HepG2 (cell line): ENCODE measurements at regions not wholly inside any gene's neighbourhood (a gene's known extent, or its start where the extent isn't known, plus 50 kb on each side); places are given as distances from the start of the nearest gene placed in this dataset.

Experiments used
- DNMT1 ChIP-seq: sonication (generic); formaldehyde crosslinking; IDR thresholded peaks from 2 replicates; pipeline ENCODE4 v1.5.1; 2020; ENCODE audit warnings: mild to moderate bottlenecking, missing genetic modification reagents
- MEF2D ChIP-seq: sonication (generic); formaldehyde crosslinking; IDR thresholded peaks from 2 replicates; pipeline ENCODE4 v1.5.1; 2020; ENCODE audit warnings: mild to moderate bottlenecking, missing genetic modification reagents
- MXD4 ChIP-seq: IDR thresholded peaks from 2 replicates; pipeline ENCODE4 v1.6.1; 2016; ENCODE audit warnings: mild to moderate bottlenecking, missing biosample characterization, missing genetic modification reagents
- SMARCE1 ChIP-seq: fragments of 450-650 bp; IDR thresholded peaks from 2 replicates; pipeline ENCODE4 v1.6.1; 2017; ENCODE audit warnings: borderline replicate concordance
- THRA ChIP-seq: sonication (generic); formaldehyde crosslinking; IDR thresholded peaks from 2 replicates; pipeline ENCODE4 v1.4.0; 2020; ENCODE audit warnings: missing genetic modification reagents, borderline replicate concordance
- TIGD3 ChIP-seq: sonication (generic); formaldehyde crosslinking; IDR thresholded peaks from 2 replicates; pipeline ENCODE4 v1.5.1; 2020; ENCODE audit warnings: mild to moderate bottlenecking, missing genetic modification reagents, borderline replicate concordance
- ZFP91 ChIP-seq: sonication (generic); formaldehyde crosslinking; IDR thresholded peaks from 2 replicates; pipeline ENCODE4 v1.9.0; 2022; ENCODE audit warnings: missing genetic modification reagents, mild to moderate bottlenecking, borderline replicate concordance
- ZNF484 ChIP-seq: sonication (generic); formaldehyde crosslinking; IDR thresholded peaks from 2 replicates; pipeline ENCODE4 v1.5.1; 2020; ENCODE audit warnings: mild to moderate bottlenecking, low read depth, missing genetic modification reagents, borderline replicate concordance
- ZNF598 ChIP-seq: sonication (generic); formaldehyde crosslinking; IDR thresholded peaks from 2 replicates; pipeline ENCODE4 v1.5.1; 2020; ENCODE audit warnings: mild to moderate bottlenecking, missing genetic modification reagents, borderline replicate concordance
- ZNF639 ChIP-seq: conservative IDR thresholded peaks from 2 replicates; pipeline ENCODE4 v1.6.1; 2018; ENCODE audit warnings: missing genetic modification reagents
- ZNF737 ChIP-seq: sonication (generic); formaldehyde crosslinking; IDR thresholded peaks from 2 replicates; pipeline ENCODE4 v1.5.0; 2020; ENCODE audit warnings: missing genetic modification reagents, mild to moderate bottlenecking, borderline replicate concordance

GRCh38 chr13:90382425-90382824, 965.1 kb upstream of the MIR17HG start (continued):
- TF ChIP-seq ZFP91 (CRISPR knock-in tag) (no peak), ZNF484 (CRISPR knock-in tag) (no peak), SMARCE1 (no peak), DNMT1 (no peak), ZNF598 (CRISPR knock-in tag) (no peak), ZNF639 (CRISPR knock-in tag) (no peak), TIGD3 (CRISPR knock-in tag) (no peak), THRA (CRISPR knock-in tag) (no peak), MEF2D (CRISPR knock-in tag) (no peak), ZNF737 (CRISPR knock-in tag) (no peak), MXD4 (CRISPR knock-in tag) (no peak)
